GM23248 (cell line): ENCODE measurements at regions not wholly inside any gene's neighbourhood (a gene's known extent, or its start where the extent isn't known, plus 50 kb on each side); places are given as distances from the start of the nearest gene placed in this dataset.
"Not testable (repeated sequence)": the region's sequence is repeated elsewhere in the genome, so short reads cannot be mapped to it uniquely, and the experiment has no call there.

Source experiments
- DNase-seq: peaks from one replicate; pipeline ENCODE4 v3.0.0-alpha.2; 2015
- H2AFZ ChIP-seq: fragments of 200-600 bp; sonication (generic); 2 replicates; pipeline ENCODE4 v1.6.1; 2016; ENCODE audit warnings: antibody characterized with exemption
- H3F3A ChIP-seq: fragments of 200-600 bp; sonication (generic); 2 replicates; pipeline ENCODE4 v1.6.1; 2016; ENCODE audit warnings: mild to moderate bottlenecking, antibody characterized with exemption, mixed run types; ENCODE audit not compliant: insufficient read depth
- H3K27ac ChIP-seq: fragments of 200-600 bp; sonication (generic); 2 replicates; pipeline ENCODE4 v1.5.1; 2016; ENCODE audit warnings: mild to moderate bottlenecking
- H3K27me3 ChIP-seq: fragments of 200-600 bp; sonication (generic); replicated peaks from 2 replicates; pipeline ENCODE4 v1.6.1; 2016; ENCODE audit warnings: mild to moderate bottlenecking; ENCODE audit not compliant: insufficient read depth
- H3K36me3 ChIP-seq: fragments of 200-600 bp; sonication (generic); 2 replicates; pipeline ENCODE4 v1.6.1; 2016; ENCODE audit warnings: low read depth, mild to moderate bottlenecking
- H3K4me1 ChIP-seq: fragments of 200-600 bp; sonication (generic); 2 replicates; pipeline ENCODE4 v1.6.1; 2016; ENCODE audit warnings: mild to moderate bottlenecking; ENCODE audit not compliant: insufficient read depth
- H3K4me2 ChIP-seq: fragments of 200-600 bp; sonication (generic); one replicate; pipeline ENCODE4 v1.6.1; 2016; ENCODE audit warnings: mild to moderate bottlenecking; ENCODE audit not compliant: unreplicated experiment
- H3K4me3 ChIP-seq: fragments of 200-600 bp; sonication (generic); 2 replicates; pipeline ENCODE4 v1.5.1; 2016; ENCODE audit warnings: mild to moderate bottlenecking
- H3K79me2 ChIP-seq: fragments of 200-600 bp; sonication (generic); 2 replicates; pipeline ENCODE4 v1.6.1; 2016; ENCODE audit warnings: mild to moderate bottlenecking; ENCODE audit not compliant: insufficient read depth
- H3K9ac ChIP-seq: fragments of 200-600 bp; sonication (generic); 2 replicates; pipeline ENCODE4 v1.6.1; 2016; ENCODE audit warnings: mild to moderate bottlenecking
- H3K9me2 ChIP-seq: fragments of 200-600 bp; sonication (generic); 2 replicates; pipeline ENCODE4 v1.6.1; 2016; ENCODE audit warnings: mixed run types, mild to moderate bottlenecking, moderate library complexity; ENCODE audit not compliant: insufficient read depth
- H3K9me3 ChIP-seq: fragments of 200-600 bp; sonication (generic); one replicate; pipeline ENCODE4 v1.6.1; 2017; ENCODE audit warnings: low read depth
- H4K20me1 ChIP-seq: fragments of 200-600 bp; sonication (generic); 2 replicates; pipeline ENCODE4 v1.6.0; 2016; ENCODE audit not compliant: insufficient read depth
- EZH2 ChIP-seq: fragments of 200-600 bp; sonication (generic); IDR thresholded peaks from 2 replicates; pipeline ENCODE4 v1.6.1; 2018; ENCODE audit warnings: antibody characterized with exemption, mild to moderate bottlenecking; ENCODE audit not compliant: insufficient read depth, poor library complexity, severe bottlenecking
- EZH2phosphoT487 ChIP-seq: fragments of 200-600 bp; sonication (generic); IDR thresholded peaks from 2 replicates; pipeline ENCODE4 v1.6.1; 2018; ENCODE audit warnings: antibody characterized with exemption, moderate library complexity, mild to moderate bottlenecking, low read depth; ENCODE audit not compliant: insufficient read depth
- WGBS, 2 experiments: methylation state at CpG; one replicate each; pipeline ENCODE4 v1.1.6; 2015 to 2017; ENCODE audit warnings: low lambda C conversion rate in 2 of 2, low coverage in 1 of 2; ENCODE audit errors: missing lambda C conversion rate in 2 of 2; 5-methylcytosine and 5-hydroxymethylcytosine counted together
- in situ Hi-C: fragments of 300-500 bp; cut with MboI; formaldehyde crosslinking; loops from 2 replicates; pipeline ENCODE4 v1.15.0; 2020

GRCh38 chrX:1743663-1744062 is 128.8 kb downstream of the ASMT start:
- Histone ChIP-seq H3K4me1 (no peaks in the 10 kb centered on the region), H4K20me1 (no peaks in the 10 kb centered on the region), H3K9me3 (no peaks in the 10 kb centered on the region), H3K4me3 (no peak overlapping the region), H3K4me2 (no peak overlapping the region), H3K79me2 (no peaks in the 10 kb centered on the region), H3K27me3 (no peaks in the 10 kb centered on the region), H3K9me2 (no peaks in the 10 kb centered on the region), H3K9ac (no peak overlapping the region), H3K36me3 (no peaks in the 10 kb centered on the region), H3F3A (no peaks in the 10 kb centered on the region), H2AFZ (no peak overlapping the region), H3K27ac (no peak overlapping the region)
- in situ Hi-C loops: no loop called here
- no peak for DNase-seq
- TF ChIP-seq EZH2 (no peak), EZH2phosphoT487 (no peak)
- WGBS, 2 experiments: 0 to 2% methylated on average over 2 of the region's 2 CpGs

- H3K27me3 ChIP-seq: no peaks in the 10 kb centered on the region
- TF ChIP-seq EZH2phosphoT487 (no peak), EZH2 (no peak)
- H3K9me3 ChIP-seq: no peaks in the 10 kb centered on the region
- H3K36me3 ChIP-seq: no peaks in the 10 kb centered on the region
- WGBS, 2 experiments: 7 to 12% methylated on average over 3 of the region's 3 CpGs
- no peaks in the 10 kb centered on the region for H4K20me1 ChIP-seq
- H3K4me2 ChIP-seq: no peak overlapping the region
- in situ Hi-C loops: no loop called here
- H3K27ac ChIP-seq: no peak overlapping the region
- no peaks in the 10 kb centered on the region for H3K9me2 ChIP-seq
- H3F3A ChIP-seq: no peaks in the 10 kb centered on the region
- no peak overlapping the region for H3K9ac ChIP-seq
- DNase-seq: no peak
- no peaks in the 10 kb centered on the region for H3K79me2 ChIP-seq
- no peak overlapping the region for H3K4me3 ChIP-seq
- H2AFZ ChIP-seq: no peak overlapping the region
- no peaks in the 10 kb centered on the region for H3K4me1 ChIP-seq
These were observed 133.5 kb downstream of the ASMT start for GRCh38 chrX:1748408-1748807.

GRCh38 chrX:1749499-1749898 is 134.6 kb downstream of the ASMT start:
- Histone ChIP-seq H4K20me1 (no peaks in the 10 kb centered on the region), H3K9me3 (no peaks in the 10 kb centered on the region), H3K9me2 (no peaks in the 10 kb centered on the region), H3F3A (no peaks in the 10 kb centered on the region), H2AFZ (no peak overlapping the region), H3K79me2 (no peaks in the 10 kb centered on the region), H3K36me3 (no peaks in the 10 kb centered on the region), H3K9ac (no peak overlapping the region), H3K27ac (no peak overlapping the region), H3K4me1 (no peaks in the 10 kb centered on the region), H3K4me3 (no peak overlapping the region), H3K27me3 (no peaks in the 10 kb centered on the region), H3K4me2 (no peak overlapping the region)
- TF ChIP-seq EZH2: no peak
- TF ChIP-seq EZH2phosphoT487: no peak
- 43 to 51% methylated on average over 7 of the region's 7 CpGs for WGBS, 2 experiments
- no peak for DNase-seq
- in situ Hi-C loops: no loop called here

- no peak for TF ChIP-seq EZH2phosphoT487
- TF ChIP-seq EZH2: no peak
- WGBS, 2 experiments: 14 to 19% methylated on average over 5 of the region's 5 CpGs
- H3K36me3 ChIP-seq: no peaks in the 10 kb centered on the region
These were observed 135.4 kb downstream of the ASMT start for GRCh38 chrX:1750267-1750666.

GRCh38 chrX:1751781-1752180 is 136.9 kb downstream of the ASMT start:
- Histone ChIP-seq H4K20me1 (no peaks in the 10 kb centered on the region), H3K9me3 (no peaks in the 10 kb centered on the region), H3K4me1 (no peaks in the 10 kb centered on the region), H3K27ac (no peak overlapping the region), H3K4me3 (no peak overlapping the region), H3F3A (no peaks in the 10 kb centered on the region), H3K9me2 (no peaks in the 10 kb centered on the region), H3K79me2 (no peaks in the 10 kb centered on the region), H3K9ac (no peak overlapping the region), H3K27me3 (no peaks in the 10 kb centered on the region), H2AFZ (no peak overlapping the region), H3K4me2 (no peak overlapping the region), H3K36me3 (no peaks in the 10 kb centered on the region)
- 57 to 63% methylated on average over 5 of the region's 5 CpGs for WGBS, 2 experiments
- no peak for DNase-seq
- TF ChIP-seq EZH2phosphoT487 (no peak), EZH2 (no peak)
- in situ Hi-C loops: no loop called here

More at GRCh38 chrX:1750267-1750666, 135.4 kb downstream of the ASMT start:
- no peak overlapping the region for H3K9ac ChIP-seq
- no peak overlapping the region for H2AFZ ChIP-seq
- H3K4me3 ChIP-seq: no peak overlapping the region
- H4K20me1 ChIP-seq: no peaks in the 10 kb centered on the region
- no peaks in the 10 kb centered on the region for H3K9me3 ChIP-seq
- H3K27ac ChIP-seq: no peak overlapping the region
- H3K79me2 ChIP-seq: no peaks in the 10 kb centered on the region
- H3F3A ChIP-seq: no peaks in the 10 kb centered on the region
- no peak for DNase-seq
- no peak overlapping the region for H3K4me2 ChIP-seq
- in situ Hi-C loops: no loop called here
- H3K27me3 ChIP-seq: no peaks in the 10 kb centered on the region
- H3K4me1 ChIP-seq: no peaks in the 10 kb centered on the region
- H3K9me2 ChIP-seq: no peaks in the 10 kb centered on the region

- H3K9ac ChIP-seq, H3K4me2 ChIP-seq, H3K36me3 ChIP-seq, H3K4me3 ChIP-seq, H3K4me1 ChIP-seq, H3K27ac ChIP-seq, H4K20me1 ChIP-seq, in situ Hi-C loops, DNase-seq, H3K9me3 ChIP-seq, H3K9me2 ChIP-seq, H3K27me3 ChIP-seq, H3K79me2 ChIP-seq, H3F3A ChIP-seq, H2AFZ ChIP-seq: not testable (repeated sequence)
These were observed 137.9 kb downstream of the ASMT start for GRCh38 chrX:1752799-1753198.
